GM18507 (cell line): ENCODE measurements at regions not wholly inside any gene's neighbourhood (a gene's known extent, or its start where the extent isn't known, plus 50 kb on each side); places are given as distances from the start of the nearest gene placed in this dataset.

Experiments
- DNase-seq: peaks from one replicate; pipeline ENCODE4 v3.0.0; 2011; ENCODE audit warnings: low read depth; ENCODE audit not compliant: insufficient read length; ENCODE audit errors: extremely low spot score
- FAIRE-seq: peaks from 2 replicates; lab custom pipeline; 2011; peaks lifted over from hg19 to GRCh38; lab: Jason Lieb, UNC

DNA sequence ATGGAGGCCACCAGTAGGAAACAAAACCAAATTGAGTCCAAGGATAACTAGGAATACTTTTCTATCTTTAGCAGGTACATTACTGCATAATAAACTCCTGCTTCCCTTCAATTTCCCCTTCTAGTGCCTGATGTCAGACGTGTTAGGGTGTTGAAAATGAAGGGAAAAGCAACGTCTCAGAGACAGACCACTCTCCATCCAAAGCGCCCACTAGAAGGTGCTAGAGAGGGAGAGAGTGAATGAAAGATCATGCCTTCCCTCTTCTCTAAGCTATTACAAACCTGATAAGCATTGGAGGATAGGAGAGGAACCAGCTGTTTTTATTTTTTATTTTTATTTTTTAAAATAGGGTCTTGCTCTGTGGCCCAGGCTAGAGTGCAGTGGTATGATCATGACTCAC lies 64.1 kb downstream of the ZNF641 start:
- DNase-seq (no peak), FAIRE-seq (no peak)

DNA sequence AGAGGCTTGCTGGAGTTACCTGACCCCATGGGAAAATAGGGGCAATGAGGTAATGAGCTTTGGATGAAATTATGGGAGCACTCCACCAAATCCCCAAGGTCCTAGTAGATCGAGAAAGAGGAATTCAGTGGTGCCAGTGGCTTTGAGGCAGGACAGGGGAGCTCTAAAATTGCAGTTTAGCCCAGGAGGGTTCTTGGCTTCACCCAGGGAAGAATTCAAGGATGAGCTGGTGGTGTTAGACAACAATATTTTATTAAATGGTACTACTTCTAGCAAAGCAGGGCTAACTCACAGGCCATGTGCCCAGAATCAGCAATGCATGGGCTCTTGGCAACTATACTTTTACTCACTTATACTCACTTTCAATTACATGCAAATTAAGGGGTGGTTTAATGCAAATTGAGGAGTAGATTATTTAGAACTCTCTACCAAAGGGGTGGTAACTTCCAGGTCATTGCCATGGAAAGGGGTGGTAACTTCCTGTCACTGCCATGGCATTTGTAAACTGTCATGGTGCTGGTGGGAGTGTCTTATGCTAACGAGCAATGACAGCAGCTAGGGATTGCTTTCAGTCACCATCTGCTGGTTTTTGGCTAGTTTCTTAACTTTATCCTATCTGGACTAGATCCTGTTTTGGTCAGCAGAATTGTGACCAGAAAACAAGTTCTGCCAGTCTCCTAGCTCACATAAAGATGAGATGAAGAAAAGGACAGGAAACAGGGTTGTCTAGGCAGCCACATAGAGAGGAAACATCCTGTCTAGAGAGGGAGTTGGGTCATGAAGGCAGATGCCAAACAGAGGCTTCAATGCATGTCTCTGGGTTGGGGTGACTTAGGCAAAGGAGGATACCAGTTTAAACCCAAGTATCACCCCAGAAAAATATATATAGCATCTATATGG lies 64.7 kb downstream of the ZNF641 start:
- FAIRE-seq: no peak
- no peak for DNase-seq

- FAIRE-seq (no peak), DNase-seq (no peak)
Observed at GRCh38 chr12:48281811-48282210, 68.9 kb downstream of the ZNF641 start.

DNA sequence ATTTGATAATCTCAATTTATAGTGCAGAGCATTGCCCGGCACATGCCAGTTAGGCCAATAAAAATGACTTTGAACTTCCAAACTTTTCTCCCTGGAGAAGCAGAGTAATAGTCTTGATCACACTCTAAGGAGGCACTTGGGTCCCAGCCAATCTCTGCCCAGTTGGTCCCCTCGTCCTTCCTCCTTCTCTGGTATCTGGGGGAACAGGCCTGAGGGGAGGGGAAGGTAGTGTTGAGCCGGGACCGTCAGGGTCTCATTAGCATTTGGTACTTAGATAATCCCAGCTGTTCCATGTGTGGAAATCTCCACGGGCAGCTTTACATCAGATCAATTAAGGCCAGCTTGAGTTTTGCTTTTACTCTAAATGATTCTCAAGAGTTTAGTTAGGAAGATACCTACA lies 70.1 kb downstream of the ZNF641 start:
- FAIRE-seq: no peak

GRCh38 chr12:48279601-48280000 lies 71.1 kb downstream of the ZNF641 start:
- FAIRE-seq: no peak

More for the DNA sequence above, 70.1 kb downstream of the ZNF641 start:
- no peak for DNase-seq

DNA sequence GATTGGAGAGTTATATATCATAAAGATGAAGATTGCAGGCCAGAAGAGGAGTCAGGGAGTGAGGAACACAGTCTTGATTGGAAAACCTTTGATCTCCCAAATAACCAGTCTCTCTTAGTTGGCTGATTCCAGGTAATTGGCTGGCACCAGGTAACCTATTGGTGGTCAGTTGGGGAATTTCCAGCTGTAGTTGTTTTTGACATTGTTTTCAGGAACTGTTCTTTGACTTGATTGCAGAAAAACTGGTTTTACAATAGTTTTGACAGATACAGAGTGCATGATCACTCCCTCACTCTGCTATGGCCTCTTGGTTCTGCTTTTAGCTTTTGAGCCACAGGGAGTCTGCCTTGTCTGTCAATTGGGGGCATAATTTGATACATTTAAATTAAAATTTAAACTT lies 71.6 kb downstream of the ZNF641 start:
- DNase-seq (no peak), FAIRE-seq (no peak)

More at GRCh38 chr12:48279601-48280000, 71.1 kb downstream of the ZNF641 start:
- DNase-seq: no peak

DNA sequence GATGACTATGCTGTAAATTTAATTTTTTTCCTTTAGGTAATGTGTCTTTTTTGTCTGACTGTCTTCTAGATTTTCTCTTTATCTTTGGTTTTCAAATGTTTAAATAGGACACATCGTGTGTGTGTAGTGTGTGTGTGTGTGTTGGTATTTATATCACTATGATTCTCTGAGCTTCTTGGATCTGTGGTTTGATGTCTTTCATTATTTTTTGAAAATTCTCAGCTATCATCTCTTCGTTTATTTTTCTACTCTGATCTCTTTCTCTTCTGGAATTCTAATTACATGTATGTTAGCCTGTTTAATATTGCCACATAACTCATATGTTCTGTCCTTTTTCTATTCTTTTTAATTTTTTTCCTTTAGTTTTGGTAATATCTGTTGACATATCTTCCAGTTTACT lies 73.5 kb upstream of the OR10AD1 start:
- no peak for DNase-seq
- FAIRE-seq: no peak

DNA sequence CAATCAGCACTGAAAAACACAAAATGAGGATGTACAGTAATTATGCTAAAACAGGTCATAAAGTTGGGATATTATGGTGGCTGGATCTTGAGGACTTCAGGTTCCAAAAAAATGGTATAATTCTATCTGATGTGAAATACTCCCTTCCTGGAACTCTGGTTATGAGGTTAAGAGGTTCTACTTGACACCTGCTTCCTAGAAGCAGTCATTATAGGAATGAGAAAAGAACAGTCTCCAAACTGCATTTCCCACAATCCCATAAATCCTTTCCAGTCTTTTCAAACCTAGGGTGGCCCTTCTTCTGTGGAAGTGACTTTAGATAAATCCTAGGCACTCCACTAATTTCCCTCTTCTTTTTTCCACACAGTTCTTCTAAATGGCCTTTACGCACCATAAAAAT lies 63.7 kb upstream of the OR10AD1 start:
- DNase-seq (no peak), FAIRE-seq (no peak)

GRCh38 chr12:48265777-48266176 lies 62.7 kb upstream of the OR10AD1 start:
- DNase-seq (no peak), FAIRE-seq (peak; percentile 56)

GRCh38 chr12:48263617-48264016 lies 60.5 kb upstream of the OR10AD1 start:
- DNase-seq: no peak
- FAIRE-seq: no peak

DNA sequence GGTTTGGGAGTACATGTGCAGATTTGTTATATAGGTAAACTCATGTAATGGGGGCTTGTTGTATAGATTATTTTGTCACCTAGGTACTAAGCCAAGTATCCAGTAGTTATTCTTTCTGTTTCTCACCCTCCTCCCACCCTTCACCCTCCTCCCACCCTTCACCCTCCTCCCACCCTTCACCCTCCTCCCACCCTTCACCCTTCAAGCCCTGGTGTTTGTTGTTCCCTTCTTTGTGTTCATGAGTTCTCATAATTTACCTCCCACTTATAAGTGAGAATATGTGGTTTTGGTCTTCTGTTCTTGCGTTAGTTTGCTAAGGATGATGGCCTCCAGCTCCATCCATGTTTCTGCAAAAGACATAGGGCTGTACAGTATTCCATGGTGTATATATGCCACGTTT lies 58.7 kb upstream of the OR10AD1 start:
- DNase-seq (no peak), FAIRE-seq (no peak)
